MM.1S (cell line): ENCODE measurements at regions not wholly inside any gene's neighbourhood (a gene's known extent, or its start where the extent isn't known, plus 50 kb on each side); places are given as distances from the start of the nearest gene placed in this dataset.

Source experiments
- DNase-seq: peaks from one replicate; pipeline ENCODE4 v3.0.0-alpha.2; 2015
- H2AFZ ChIP-seq: fragments of 300-600 bp; sonication (generic); 2 replicates; pipeline ENCODE4 v1.6.0; 2016; ENCODE audit warnings: antibody characterized with exemption, low read length
- H3F3A ChIP-seq: fragments of 300-600 bp; sonication (generic); 2 replicates; pipeline ENCODE4 v1.6.1; 2016; ENCODE audit warnings: mild to moderate bottlenecking, antibody characterized with exemption, low read length, moderate library complexity, mixed read lengths; ENCODE audit not compliant: insufficient read depth
- H3K27ac ChIP-seq: fragments of 300-600 bp; sonication (generic); 2 replicates; pipeline ENCODE4 v1.5.1; 2016; ENCODE audit warnings: mild to moderate bottlenecking, low read length
- H3K27me3 ChIP-seq: fragments of 300-600 bp; sonication (generic); replicated peaks from 2 replicates; pipeline ENCODE4 v1.6.0; 2016; ENCODE audit warnings: low read length; ENCODE audit not compliant: insufficient read depth
- H3K36me3 ChIP-seq: fragments of 300-600 bp; sonication (generic); replicated peaks from 2 replicates; pipeline ENCODE4 v1.6.1; 2016; ENCODE audit warnings: mild to moderate bottlenecking, low read length, mixed read lengths; ENCODE audit not compliant: insufficient read depth
- H3K4me1 ChIP-seq: fragments of 300-600 bp; sonication (generic); 2 replicates; pipeline ENCODE4 v1.6.1; 2016; ENCODE audit warnings: low read length, mixed read lengths
- H3K4me2 ChIP-seq: fragments of 300-600 bp; sonication (generic); 2 replicates; pipeline ENCODE4 v1.6.0; 2016; ENCODE audit warnings: low read depth, low read length
- H3K4me3 ChIP-seq: fragments of 300-600 bp; sonication (generic); 2 replicates; pipeline ENCODE4 v1.5.1; 2016; ENCODE audit warnings: low read length, mixed read lengths
- H3K79me2 ChIP-seq: fragments of 300-600 bp; sonication (generic); 2 replicates; pipeline ENCODE4 v1.6.1; 2016; ENCODE audit warnings: mixed run types, low read length, mixed read lengths
- H3K9ac ChIP-seq: fragments of 300-600 bp; sonication (generic); 2 replicates; pipeline ENCODE4 v1.6.1; 2016; ENCODE audit warnings: low read length, mixed read lengths
- H3K9me2 ChIP-seq: fragments of 300-600 bp; sonication (generic); replicated peaks from 2 replicates; pipeline ENCODE4 v1.6.1; 2016; ENCODE audit warnings: mild to moderate bottlenecking, low read length, mixed read lengths; ENCODE audit not compliant: insufficient read depth
- H3K9me3 ChIP-seq: fragments of 300-600 bp; sonication (generic); replicated peaks from 2 replicates; pipeline ENCODE4 v1.6.1; 2016; ENCODE audit warnings: mild to moderate bottlenecking, low read length, mixed read lengths; ENCODE audit not compliant: insufficient read depth
- H4K20me1 ChIP-seq: fragments of 300-600 bp; sonication (generic); 2 replicates; pipeline ENCODE4 v1.6.1; 2016; ENCODE audit warnings: mild to moderate bottlenecking, low read length, moderate library complexity, mixed read lengths; ENCODE audit not compliant: insufficient read depth
- CTCF ChIP-seq: fragments of 300-600 bp; sonication (generic); IDR thresholded peaks from 2 replicates; pipeline ENCODE4 v1.5.1; 2016; ENCODE audit warnings: antibody characterized with exemption, low read length, mixed read lengths
- EZH2 ChIP-seq: fragments of 300-600 bp; sonication (generic); optimal IDR thresholded peaks from 2 replicates; pipeline ENCODE3; 2017; ENCODE audit warnings: low read depth, mild to moderate bottlenecking, antibody characterized with exemption, low read length, mixed read lengths
- EZH2phosphoT487 ChIP-seq: fragments of 300-600 bp; sonication (generic); IDR thresholded peaks from 2 replicates; pipeline ENCODE4 v1.6.1; 2018; ENCODE audit warnings: antibody characterized with exemption, low read length

DNA sequence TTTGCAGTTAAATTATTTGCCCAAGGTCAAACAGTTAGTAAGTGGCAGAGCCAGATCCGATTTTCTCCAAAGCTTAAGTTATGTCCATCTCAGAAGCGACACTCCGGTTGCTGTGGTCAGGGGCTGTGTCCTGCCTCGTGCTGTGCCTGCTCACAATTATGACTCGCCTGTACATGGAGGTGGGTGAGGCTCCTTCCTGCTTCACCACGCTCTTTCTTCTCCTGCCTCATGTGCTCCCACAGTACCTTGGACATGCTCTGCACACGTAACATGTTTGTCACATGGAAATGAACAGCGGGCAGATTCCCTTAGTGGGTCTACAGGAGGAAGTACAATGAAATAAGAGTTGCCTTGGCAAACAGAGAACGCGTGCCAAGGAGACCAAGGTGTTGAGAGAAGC is 62.2 kb upstream of the CCND2 start:
- Histone ChIP-seq H3K4me1 (0 out of 2 replicates have a peak, but pooled peaks cover 8% of the 10 kb centered on the region), H3K27me3 (no peaks in the 10 kb centered on the region), H2AFZ (no peak overlapping the region), H3K4me3 (no peak overlapping the region), H3K9me2 (no peaks in the 10 kb centered on the region), H3K4me2 (no peak overlapping the region), H3K79me2 (no peaks in the 10 kb centered on the region), H3K36me3 (no peaks in the 10 kb centered on the region), H4K20me1 (no peaks in the 10 kb centered on the region), H3F3A (no peaks in the 10 kb centered on the region), H3K9ac (no peak overlapping the region), H3K9me3 (no peaks in the 10 kb centered on the region), H3K27ac (no peak overlapping the region)
- no peak for DNase-seq
- no peak for TF ChIP-seq CTCF
- no peak for TF ChIP-seq EZH2phosphoT487
- no peak for TF ChIP-seq EZH2

DNA sequence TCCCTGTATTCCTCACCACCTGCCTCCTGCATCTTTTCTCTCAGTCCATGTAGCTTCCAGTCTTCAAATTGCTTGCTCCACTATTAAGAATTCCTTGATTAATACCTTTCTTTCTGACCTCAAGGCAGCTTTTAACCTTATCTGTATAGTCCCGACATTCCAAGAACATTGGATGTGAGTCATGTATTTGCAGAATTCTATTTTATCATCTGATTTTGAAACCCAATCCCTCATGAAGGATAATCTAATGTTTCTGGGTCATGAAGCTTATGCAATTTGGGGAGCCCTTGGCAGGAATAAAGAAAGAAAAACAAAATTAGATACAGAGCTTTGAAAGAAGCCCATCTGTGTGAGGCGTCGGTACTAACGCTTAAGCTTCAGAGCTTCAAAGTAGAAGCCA is 63.4 kb upstream of the CCND2 start:
- Histone ChIP-seq H3K4me2 (no peak overlapping the region), H3K4me1 (0 out of 2 replicates have a peak, but pooled peaks cover 4% of the 10 kb centered on the region), H3K9ac (no peak overlapping the region), H3K4me3 (no peak overlapping the region), H3K36me3 (no peaks in the 10 kb centered on the region), H3K27ac (no peak overlapping the region), H3K79me2 (no peaks in the 10 kb centered on the region), H3K9me2 (no peaks in the 10 kb centered on the region), H3K9me3 (no peaks in the 10 kb centered on the region), H3F3A (no peaks in the 10 kb centered on the region), H3K27me3 (no peaks in the 10 kb centered on the region), H4K20me1 (no peaks in the 10 kb centered on the region), H2AFZ (no peak overlapping the region)
- DNase-seq: no peak
- TF ChIP-seq CTCF: no peak
- no peak for TF ChIP-seq EZH2
- no peak for TF ChIP-seq EZH2phosphoT487

DNA sequence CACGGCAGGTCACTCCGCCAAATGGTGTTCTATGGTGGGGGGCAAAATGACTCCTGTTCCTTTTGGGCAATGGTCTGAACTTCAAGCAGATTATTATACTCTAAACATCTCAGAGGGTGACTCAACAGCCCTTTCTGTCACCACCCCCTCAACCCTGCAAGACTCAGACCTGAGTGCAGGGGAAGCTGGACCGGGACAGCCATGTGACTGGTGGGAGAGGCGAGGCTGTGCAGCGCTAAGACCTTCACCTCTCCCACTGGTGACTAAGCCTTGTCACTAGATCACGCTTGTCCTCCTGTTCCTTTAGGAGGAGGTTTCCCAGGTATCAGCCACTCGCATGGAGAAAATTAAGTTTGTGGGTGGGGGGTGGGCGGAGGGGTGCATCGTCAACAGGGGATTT is 67.1 kb upstream of the CCND2 start:
- Histone ChIP-seq H3K9ac (no peak overlapping the region), H3K4me2 (no peak overlapping the region), H3F3A (no peaks in the 10 kb centered on the region), H3K79me2 (no peaks in the 10 kb centered on the region), H3K9me3 (no peaks in the 10 kb centered on the region), H3K27ac (no peak overlapping the region), H2AFZ (no peak overlapping the region), H4K20me1 (no peaks in the 10 kb centered on the region), H3K4me1 (no peaks in the 10 kb centered on the region), H3K9me2 (no peaks in the 10 kb centered on the region), H3K4me3 (no peak overlapping the region), H3K36me3 (no peaks in the 10 kb centered on the region), H3K27me3 (no peaks in the 10 kb centered on the region)
- no peak for TF ChIP-seq CTCF
- TF ChIP-seq EZH2: no peak
- no peak for TF ChIP-seq EZH2phosphoT487
- no peak for DNase-seq
